ENCODE measurements at regions not wholly inside any gene's neighbourhood (a gene's known extent, or its start where the extent isn't known, plus 50 kb on each side); places are given as distances from the start of the nearest gene placed in this dataset.

DNA sequence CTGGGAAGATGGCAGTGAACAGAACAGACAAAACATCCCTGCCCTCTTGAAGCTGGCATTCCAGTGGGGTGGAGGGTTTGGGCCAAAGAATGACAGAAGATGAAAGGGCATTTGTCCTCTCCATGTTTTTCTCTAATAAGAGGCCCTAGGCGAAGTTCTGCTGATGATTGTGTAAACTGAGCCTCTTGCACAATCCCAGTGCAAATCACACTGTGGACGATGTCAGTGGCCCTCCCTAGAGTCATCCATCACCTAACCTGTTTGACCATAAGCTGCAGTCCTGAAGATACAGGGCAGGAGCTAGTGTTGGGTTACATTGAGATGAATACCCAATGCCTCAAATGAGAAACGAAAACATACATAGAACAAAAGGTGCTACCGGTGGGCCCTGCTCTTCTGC lies 622.4 kb upstream of the TBX3 start:
- no peak overlapping the region for H3K4me3 ChIP-seq (replicated peaks in 1 of 3; ENCODE audit: insufficient read depth in 1 of 3, low read depth in 1 of 3, low read length in 3 of 3)
- H3K4me1 ChIP-seq (ENCODE audit: control insufficient read depth, extremely low read depth, insufficient read depth, low read length): no peaks in the 10 kb centered on the region
- H3K9ac ChIP-seq (replicated peaks; ENCODE audit: extremely low read depth, insufficient read depth, low read length): no peak overlapping the region
- no peak for DNase-seq (ENCODE audit: low read depth, low spot score)
- dilution Hi-C loops (cut with MboI; ENCODE audit: extremely low pct_ligation_motif_present, low sequenced_read_pairs) (no loop called here), intact Hi-C loops (cut with micrococcal nuclease) (no loop called here)
- no peak overlapping the region for H3K4me2 ChIP-seq (ENCODE audit: insufficient read depth, low read length)
- no TSS peak for BruUV-seq (replicated peaks)
- no peak for FAIRE-seq
- H3K79me2 ChIP-seq (ENCODE audit: control insufficient read depth, insufficient read depth, low read length): no peaks in the 10 kb centered on the region
- H2AFZ ChIP-seq (ENCODE audit: low read depth, low read length): no peak overlapping the region
- ChIA-PET POLR2A (no interaction called here), CTCF (no interaction called here)
- H3K27me3 ChIP-seq (ENCODE audit: control insufficient read depth in 2 of 2, insufficient read depth in 2 of 2, low read length in 2 of 2): no peaks in the 10 kb centered on the region
- H3K9me3 ChIP-seq (replicated peaks; ENCODE audit: control insufficient read depth, insufficient read depth, low read length): peaks cover 2% of the 10 kb centered on the region
- no peak overlapping the region for H3K27ac ChIP-seq (ENCODE audit: insufficient read depth, low read depth, low read length)
- no peak for TF ChIP-seq POLR2A (IDR thresholded peaks at IDR 0.05; ENCODE audit: low read depth, low read length)
- TF ChIP-seq POLR2AphosphoS5 (IDR thresholded peaks at IDR 0.05; ENCODE audit: insufficient read depth, low read depth, low read length): no peak
- TF ChIP-seq, protein P1, sequence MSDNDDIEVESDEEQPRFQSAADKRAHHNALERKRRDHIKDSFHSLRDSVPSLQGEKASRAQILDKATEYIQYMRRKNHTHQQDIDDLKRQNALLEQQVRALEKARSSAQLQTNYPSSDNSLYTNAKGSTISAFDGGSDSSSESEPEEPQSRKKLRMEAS (IDR thresholded peaks at IDR 0.05; ENCODE audit: insufficient read depth, insufficient read length): no peak
- TF ChIP-seq, protein P2, sequence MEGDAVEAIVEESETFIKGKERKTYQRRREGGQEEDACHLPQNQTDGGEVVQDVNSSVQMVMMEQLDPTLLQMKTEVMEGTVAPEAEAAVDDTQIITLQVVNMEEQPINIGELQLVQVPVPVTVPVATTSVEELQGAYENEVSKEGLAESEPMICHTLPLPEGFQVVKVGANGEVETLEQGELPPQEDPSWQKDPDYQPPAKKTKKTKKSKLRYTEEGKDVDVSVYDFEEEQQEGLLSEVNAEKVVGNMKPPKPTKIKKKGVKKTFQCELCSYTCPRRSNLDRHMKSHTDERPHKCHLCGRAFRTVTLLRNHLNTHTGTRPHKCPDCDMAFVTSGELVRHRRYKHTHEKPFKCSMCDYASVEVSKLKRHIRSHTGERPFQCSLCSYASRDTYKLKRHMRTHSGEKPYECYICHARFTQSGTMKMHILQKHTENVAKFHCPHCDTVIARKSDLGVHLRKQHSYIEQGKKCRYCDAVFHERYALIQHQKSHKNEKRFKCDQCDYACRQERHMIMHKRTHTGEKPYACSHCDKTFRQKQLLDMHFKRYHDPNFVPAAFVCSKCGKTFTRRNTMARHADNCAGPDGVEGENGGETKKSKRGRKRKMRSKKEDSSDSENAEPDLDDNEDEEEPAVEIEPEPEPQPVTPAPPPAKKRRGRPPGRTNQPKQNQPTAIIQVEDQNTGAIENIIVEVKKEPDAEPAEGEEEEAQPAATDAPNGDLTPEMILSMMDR (IDR thresholded peaks at IDR 0.05; ENCODE audit: extremely low read depth in 1 of 2, insufficient read depth in 1 of 2, low read depth in 1 of 2, low read length in 2 of 2): no peak
- no peak for TF ChIP-seq FOS (IDR thresholded peaks at IDR 0.05; ENCODE audit: borderline replicate concordance, insufficient read depth, low read length)
- no peak for TF ChIP-seq GATA2 (IDR thresholded peaks at IDR 0.05; ENCODE audit: insufficient read depth, insufficient read length, low read depth, low read length)
- TF ChIP-seq EZH2 (IDR thresholded peaks at IDR 0.05; ENCODE audit: borderline replicate concordance, low read depth, low read length, severe bottlenecking): no peak
- no peak for TF ChIP-seq JUN (IDR thresholded peaks at IDR 0.05; ENCODE audit: borderline replicate concordance, insufficient read depth, insufficient read length, low read depth)
- no peaks in the 10 kb centered on the region for H3K36me3 ChIP-seq (ENCODE audit: control insufficient read depth in 2 of 2, extremely low read depth in 1 of 2, insufficient read depth in 2 of 2, low read length in 2 of 2)
- no peaks in the 10 kb centered on the region for H4K20me1 ChIP-seq (replicated peaks; ENCODE audit: control insufficient read depth, extremely low read depth, insufficient read depth, low read length)
- no peaks in the 10 kb centered on the region for H3K9me1 ChIP-seq (replicated peaks; ENCODE audit: control insufficient read depth, extremely low read depth, insufficient read depth, low read length)

Data from endothelial cell of umbilical vein (primary cell).